Upper lobe of left lung (tissue), 6 donors: ENCODE measurements at regions not wholly inside any gene's neighbourhood (a gene's known extent, or its start where the extent isn't known, plus 50 kb on each side); places are given as distances from the start of the nearest gene placed in this dataset.
"Not testable (repeated sequence)": the region's sequence is repeated elsewhere in the genome, so short reads cannot be mapped to it uniquely, and the experiment has no call there.

ENCODE experiments used
- ATAC-seq, 2 donors: fragments of 200-7000 bp; cut with Tn5 transposase; one replicate each; pipeline ENCODE4 v1.9.1; 2022; ENCODE audit warnings: mild to moderate bottlenecking in 2 of 2, moderate library complexity in 2 of 2; ENCODE audit not compliant: low FRiP score in 2 of 2
- DNase-seq, 2 donors: peaks; one replicate each; pipeline ENCODE4 v3.0.0-alpha.2; 2019 to 2020
- H3K27ac ChIP-seq, 4 donors: fragments of 200-600 bp; sonication (generic); one replicate each; pipeline ENCODE4 v1.5.1; 2016 to 2019
- H3K27me3 ChIP-seq, 4 donors: fragments of 200-600 bp; sonication (generic); one replicate each; pipeline ENCODE4 v1.5.1; 2017 to 2019
- H3K36me3 ChIP-seq, 4 donors: fragments of 200-600 bp; sonication (generic); one replicate each; pipeline ENCODE4 v1.5.1; 2016 to 2019
- H3K4me1 ChIP-seq, 4 donors: fragments of 200-600 bp; sonication (generic); one replicate each; pipeline ENCODE4 v1.5.1; 2018 to 2019
- H3K4me3 ChIP-seq, 4 donors: fragments of 200-600 bp; sonication (generic); one replicate each; pipeline ENCODE4 v1.5.1; 2017 to 2019; ENCODE audit warnings: mild to moderate bottlenecking in 2 of 4, moderate library complexity in 1 of 4
- H3K9me3 ChIP-seq, 4 donors: fragments of 200-600 bp; sonication (generic); one replicate each; pipeline ENCODE4 v1.5.1; 2018 to 2019
- CTCF ChIP-seq, 6 experiments: fragments of 450-650 bp in 4 of 6; fragments of 200-600 bp in 2 of 6; sonication (generic) in 2 of 6; IDR thresholded peaks; one replicate each; pipeline ENCODE4 v1.5.1; 2016 to 2019; ENCODE audit warnings: antibody characterized with exemption in 6 of 6
- EP300 ChIP-seq, 4 donors: sonication (generic); formaldehyde crosslinking; IDR thresholded peaks; one replicate each; pipeline ENCODE4 v1.5.1; 2017; ENCODE audit warnings: antibody characterized with exemption in 4 of 4, control low read depth in 2 of 4
- POLR2A ChIP-seq, 4 donors: fragments of 450-650 bp; IDR thresholded peaks; one replicate each; pipeline ENCODE4 v1.5.1; 2016 to 2017; ENCODE audit warnings: antibody characterized with exemption in 4 of 4, mild to moderate bottlenecking in 2 of 4
- POLR2AphosphoS5 ChIP-seq, 2 donors: sonication (generic); formaldehyde crosslinking; IDR thresholded peaks; one replicate each; pipeline ENCODE4 v1.5.1; 2017; ENCODE audit warnings: antibody characterized with exemption in 2 of 2
- WGBS, 2 donors: methylation state at CpG; one replicate each; pipeline ENCODE4 v1.1.5; 2017 to 2018; 5-methylcytosine and 5-hydroxymethylcytosine counted together
- donor health status: DM: no; HTN: no; CAD: no; lungs with moderate emphysema.
- donor health status: DM: no; HTN: yes; CAD: no; lungs with severe emphysema.

GRCh38 chr12:27162229-27162537, 79.8 kb upstream of the C12orf71 start:
- Histone ChIP-seq H3K4me3 (no peak overlapping the region), H3K4me1 (no peaks in the 10 kb centered on the region), H3K27me3 (no peaks in the 10 kb centered on the region), H3K9me3 (no peaks in the 10 kb centered on the region), H3K36me3 (no peaks in the 10 kb centered on the region), H3K27ac (no peak overlapping the region)
- DNase-seq (no peak), ATAC-seq (no peak)
- TF ChIP-seq POLR2A (IDR thresholded peaks at IDR 0.05) (no peak), CTCF (IDR thresholded peaks at IDR 0.05) (no peak)

GRCh38 chr12:27163048-27163715, 80.8 kb upstream of the C12orf71 start:
- TF ChIP-seq CTCF (IDR thresholded peaks at IDR 0.05) (no peak), POLR2A (IDR thresholded peaks at IDR 0.05) (no peak), EP300 (IDR thresholded peaks at IDR 0.05) (no peak), POLR2AphosphoS5 (IDR thresholded peaks at IDR 0.05) (no peak)
- no peak for ATAC-seq
- Histone ChIP-seq H3K4me3 (no peak overlapping the region), H3K27me3 (no peaks in the 10 kb centered on the region), H3K4me1 (no peaks in the 10 kb centered on the region), H3K27ac (no peak overlapping the region), H3K9me3 (no peaks in the 10 kb centered on the region), H3K36me3 (no peaks in the 10 kb centered on the region)
- WGBS, 2 donors, result 86 to 100% methylated on average over 3 of the region's 3 CpGs
- no peak for DNase-seq

GRCh38 chr12:27163894-27164293, 80.2 kb upstream of the STK38L start:
- Histone ChIP-seq H3K27me3 (no peaks in the 10 kb centered on the region), H3K9me3 (no peaks in the 10 kb centered on the region), H3K36me3 (no peaks in the 10 kb centered on the region), H3K4me1 (no peaks in the 10 kb centered on the region), H3K4me3 (no peak overlapping the region), H3K27ac (no peak overlapping the region)
- DNase-seq (no peak), ATAC-seq (no peak)
- no peak for TF ChIP-seq EP300 (IDR thresholded peaks at IDR 0.05)
- TF ChIP-seq POLR2AphosphoS5 (IDR thresholded peaks at IDR 0.05), result no peak
- no peak for TF ChIP-seq POLR2A (IDR thresholded peaks at IDR 0.05)
- TF ChIP-seq CTCF (IDR thresholded peaks at IDR 0.05), result no peak
- 86 to 100% methylated on average over 1 of the region's 1 CpG for WGBS, 2 donors

GRCh38 chr12:27164330-27165040, 79.6 kb upstream of the STK38L start:
- Histone ChIP-seq H3K4me1 (no peaks in the 10 kb centered on the region), H3K9me3 (no peaks in the 10 kb centered on the region), H3K36me3 (no peaks in the 10 kb centered on the region), H3K27me3 (no peaks in the 10 kb centered on the region), H3K27ac (no peak overlapping the region), H3K4me3 (no peak overlapping the region)
- TF ChIP-seq POLR2A (IDR thresholded peaks at IDR 0.05) (no peak), POLR2AphosphoS5 (IDR thresholded peaks at IDR 0.05) (no peak), CTCF (IDR thresholded peaks at IDR 0.05) (no peak), EP300 (IDR thresholded peaks at IDR 0.05) (no peak)
- DNase-seq, result no peak
- 85 to 90% methylated on average over 2 of the region's 2 CpGs for WGBS, 2 donors
- no peak for ATAC-seq

GRCh38 chr12:27165958-27166357, 78.1 kb upstream of the STK38L start:
- not testable (repeated sequence) for H3K4me1 ChIP-seq, H3K27ac ChIP-seq, DNase-seq, H3K4me3 ChIP-seq, H3K9me3 ChIP-seq, H3K27me3 ChIP-seq, ATAC-seq, H3K36me3 ChIP-seq
- 56 to 78% methylated on average over 1 of the region's 1 CpG for WGBS, 2 donors

GRCh38 chr12:27171494-27171893, 72.6 kb upstream of the STK38L start:
- H3K9me3 ChIP-seq, H3K4me3 ChIP-seq, H3K27me3 ChIP-seq, H3K36me3 ChIP-seq, H3K4me1 ChIP-seq, DNase-seq, H3K27ac ChIP-seq, ATAC-seq: not testable (repeated sequence)
- 100% methylated on average over 3 of the region's 3 CpGs; no CpG with 5 or more reads in 1 of the 2 donors for WGBS, 2 donors
